Kidney (tissue), 13 donors: ENCODE measurements at regions not wholly inside any gene's neighbourhood (a gene's known extent, or its start where the extent isn't known, plus 50 kb on each side); places are given as distances from the start of the nearest gene placed in this dataset.

ENCODE experiments used
- DNase-seq, 5 donors: peaks; one replicate each; pipeline ENCODE4 v3.0.0-alpha.2; 2013 to 2020
- FAIRE-seq: peaks from 2 replicates; lab custom pipeline; 2012; peaks lifted over from hg19 to GRCh38; lab: Jason Lieb, UNC
- H3K27ac ChIP-seq, 2 donors: one replicate each; pipeline ENCODE4 v1.7.0; 2013; ENCODE audit warnings: low read depth in 2 of 2, low read length in 2 of 2, inconsistent platforms in 1 of 2
- H3K27me3 ChIP-seq: one replicate; pipeline ENCODE4 v1.7.1; 2013; ENCODE audit warnings: low read length, inconsistent platforms; ENCODE audit not compliant: control insufficient read depth, insufficient read depth
- H3K36me3 ChIP-seq, 3 donors: one replicate each; pipeline versions ENCODE4 v1.7.0 to v1.7.1; 2013; ENCODE audit warnings: low read length in 3 of 3, control low read depth in 1 of 3, inconsistent platforms in 1 of 3; ENCODE audit not compliant: insufficient read depth in 3 of 3, control insufficient read depth in 2 of 3
- H3K4me1 ChIP-seq, 3 donors: one replicate each; pipeline versions ENCODE4 v1.7.0 to v1.7.1; 2013; ENCODE audit warnings: low read length in 3 of 3, inconsistent platforms in 1 of 3, low read depth in 1 of 3; ENCODE audit not compliant: control insufficient read depth in 2 of 3, insufficient read depth in 2 of 3
- H3K4me3 ChIP-seq, 3 donors: one replicate each; pipeline versions ENCODE4 v1.7.0 to v1.8.1; 2013; ENCODE audit warnings: low read length in 3 of 3, control low read depth in 1 of 3, inconsistent platforms in 1 of 3
- H3K9ac ChIP-seq, 3 donors: one replicate each; pipeline versions ENCODE4 v1.7.0 to v1.7.1; 2013; ENCODE audit warnings: low read length in 3 of 3, control low read depth in 1 of 3, inconsistent platforms in 1 of 3
- H3K9me3 ChIP-seq, 3 donors: one replicate each; pipeline versions ENCODE4 v1.7.0 to v1.7.1; 2013; ENCODE audit warnings: low read length in 3 of 3, control low read depth in 1 of 3, inconsistent platforms in 1 of 3; ENCODE audit not compliant: control insufficient read depth in 2 of 3, insufficient read depth in 1 of 3
- CTCF ChIP-seq: IDR thresholded peaks from 3 replicates; pipeline ENCODE4 v1.5.1; 2012; ENCODE audit warnings: mild to moderate bottlenecking, moderate library complexity, borderline replicate concordance; ENCODE audit not compliant: insufficient read depth; ENCODE audit errors: extremely low read depth
- intact Hi-C: fragments of 100-400 bp; cut with DNase I; formaldehyde crosslinking; loops from one replicate; pipeline ENCODE4 v1.11.1; 2022
- donor health status: control.
- donor health status: control.
- donor health status: control.
- donor health status: control.
- donor health status: control.
- donor health status: DM: yes; HTN: yes; CAD: no.
- donor health status: Normal renal cell carcinoma (clear cell type).

DNA sequence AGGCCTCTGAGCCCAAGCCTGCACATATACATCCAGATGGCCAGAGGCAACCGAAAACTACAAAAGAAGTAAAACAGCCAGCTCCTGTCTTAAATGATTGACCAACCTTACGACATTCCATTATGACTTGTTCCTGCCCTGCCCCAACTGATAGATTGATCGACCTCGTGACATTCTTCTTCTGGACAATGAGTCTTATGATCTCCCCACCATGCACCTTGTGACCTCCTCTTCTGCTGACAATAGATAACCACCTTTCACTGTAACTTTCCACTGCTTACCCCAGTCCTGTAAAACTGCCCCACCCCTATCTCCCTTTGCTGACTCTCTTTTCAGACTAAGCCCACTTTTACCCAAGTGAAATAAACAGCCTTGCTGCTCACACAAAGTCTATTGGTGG, 670.0 kb upstream of the PKDCC start:
- no peaks in the 10 kb centered on the region for H3K36me3 ChIP-seq
- H3K4me3 ChIP-seq = no peak overlapping the region
- intact Hi-C loops = no loop called here
- no peak overlapping the region for H3K9ac ChIP-seq
- H3K9me3 ChIP-seq = no peaks in the 10 kb centered on the region
- no peak for TF ChIP-seq CTCF
- DNase-seq = no peak
- peaks cover 0 to 3% (median 0%) of the 10 kb centered on the region in 3 donors for H3K4me1 ChIP-seq
- no peak overlapping the region for H3K27ac ChIP-seq
- FAIRE-seq = no peak
- H3K27me3 ChIP-seq = no peaks in the 10 kb centered on the region

GRCh38 chr2:41378420-41378819, 669.4 kb upstream of the PKDCC start:
- H3K27me3 ChIP-seq = no peaks in the 10 kb centered on the region
- DNase-seq (no peak), FAIRE-seq (no peak)
- H3K36me3 ChIP-seq = no peaks in the 10 kb centered on the region
- intact Hi-C loops = no loop called here
- H3K4me3 ChIP-seq = no peak overlapping the region
- no peaks in the 10 kb centered on the region for H3K9me3 ChIP-seq
- no peak for TF ChIP-seq CTCF
- no peak overlapping the region for H3K27ac ChIP-seq
- peaks cover 0 to 3% (median 0%) of the 10 kb centered on the region in 3 donors for H3K4me1 ChIP-seq
- no peak overlapping the region for H3K9ac ChIP-seq

GRCh38 chr2:41379496-41380221, 668.2 kb upstream of the PKDCC start:
- no peak for TF ChIP-seq CTCF
- peak in 4 of 5 donors; percentile 62 to 93 (median 85) for DNase-seq
- H3K36me3 ChIP-seq = no peaks in the 10 kb centered on the region
- H3K4me1 ChIP-seq = peaks cover 0 to 3% (median 0%) of the 10 kb centered on the region in 3 donors
- intact Hi-C loops = no loop called here
- H3K4me3 ChIP-seq = no peak overlapping the region
- H3K27ac ChIP-seq = no peak overlapping the region
- no peak for FAIRE-seq
- H3K9me3 ChIP-seq = no peaks in the 10 kb centered on the region
- no peak overlapping the region for H3K9ac ChIP-seq
- no peaks in the 10 kb centered on the region for H3K27me3 ChIP-seq
